HCT116 (cell line): ENCODE measurements at regions not wholly inside any gene's neighbourhood (a gene's known extent, or its start where the extent isn't known, plus 50 kb on each side); places are given as distances from the start of the nearest gene placed in this dataset.

Source experiments
- ATAC-seq: fragments of 200-7000 bp; cut with Tn5 transposase; 2 replicates; pipeline ENCODE4 v1.9.1; 2020; ENCODE audit warnings: mild to moderate bottlenecking, moderate library complexity
- BruUV-seq: library from RNA; stranded (reverse); fragments of 400-500 nt; replicated peaks from 2 replicates; lab custom pipeline; 2021; lab: Mats Ljungman, UMichigan
- CTCF ChIA-PET: fragments of 300-600 bp; sonication (Branson Sonifier 250); formaldehyde crosslinking; loops from one replicate; lab custom pipeline; 2021; ENCODE audit warnings: antibody characterized with exemption; lab: Charles Lee
- POLR2A ChIA-PET: fragments of 300-600, 350-600 bp; sonication (Branson Sonifier 250); formaldehyde crosslinking; loops from one replicate; lab custom pipeline; 2021; ENCODE audit warnings: antibody characterized with exemption; lab: Charles Lee
- RAD21 ChIA-PET, 2 experiments: fragments of 300-600 bp; sonication (Branson Sonifier 250); formaldehyde crosslinking; loops; one replicate each; lab custom pipeline; 2023; ENCODE audit warnings: low total read pairs in 2 of 2; ENCODE audit not compliant: uncharacterized antibody in 2 of 2, unreplicated experiment in 2 of 2, low non-redundant PET in 1 of 2; lab: Charles Lee
- DNase-seq: peaks from one replicate; pipeline ENCODE4 v3.0.0-alpha.2; 2010; ENCODE audit warnings: low read depth, low spot score
- H2AFZ ChIP-seq: fragments of 200-600 bp; shearing (Covaris generic), sonication (generic); 2 replicates; pipeline ENCODE4 v1.6.1; 2017; ENCODE audit warnings: low read depth, mixed run types, mixed read lengths, antibody characterized with exemption, low read length; ENCODE audit not compliant: poor library complexity, severe bottlenecking
- H3K27ac ChIP-seq: 2 replicates; pipeline ENCODE4 v1.5.1; 2012; ENCODE audit warnings: low read depth, low read length
- H3K27me3 ChIP-seq: fragments of 200-600 bp; sonication (generic); 2 replicates; pipeline ENCODE4 v1.6.1; 2016; ENCODE audit warnings: mixed run types, low read length, mixed read lengths; ENCODE audit not compliant: insufficient read depth
- H3K36me3 ChIP-seq, 2 experiments: fragments of 200-500 bp in 1 of 2; fragments of 200-600 bp in 1 of 2; sonication (Bioruptor generic) in 1 of 2; sonication (generic) in 1 of 2; 2 replicates each; pipeline versions ENCODE4 v1.5.1 to v1.6.1; 2014 to 2016; ENCODE audit warnings: low read length in 2 of 2, inconsistent platforms in 1 of 2, mixed read lengths in 1 of 2, mixed run types in 1 of 2; ENCODE audit not compliant: insufficient read depth in 2 of 2, control insufficient read depth in 1 of 2
- H3K4me1 ChIP-seq, 2 experiments: fragments of 200-600 bp in 1 of 2; sonication (generic) in 1 of 2; 2 replicates each; pipeline versions ENCODE4 v1.5.1 to v1.6.1; 2012 to 2017; ENCODE audit warnings: low read length in 2 of 2, inconsistent platforms in 1 of 2, mild to moderate bottlenecking in 1 of 2, mixed read lengths in 1 of 2, mixed run types in 1 of 2, moderate library complexity in 1 of 2; ENCODE audit not compliant: insufficient read depth in 2 of 2, control insufficient read depth in 1 of 2
- H3K4me2 ChIP-seq: fragments of 200-600 bp; sonication (generic); 2 replicates; pipeline ENCODE4 v1.6.1; 2017; ENCODE audit warnings: mixed run types, low read length, mixed read lengths
- H3K4me3 ChIP-seq, 2 experiments: fragments of 200-600 bp in 1 of 2; sonication (generic) in 1 of 2; replicated peaks in 1 of 2; 2 replicates each; pipeline ENCODE4 v1.5.1; 2011 to 2016; ENCODE audit warnings: low read length in 2 of 2, control low read depth in 1 of 2, low read depth in 1 of 2, mild to moderate bottlenecking in 1 of 2, mixed read lengths in 1 of 2, mixed run types in 1 of 2
- H3K79me2 ChIP-seq: fragments of 200-600 bp; sonication (generic); 2 replicates; pipeline ENCODE4 v1.6.1; 2017; ENCODE audit warnings: mild to moderate bottlenecking, mixed run types, low read length, moderate library complexity, mixed read lengths; ENCODE audit not compliant: insufficient read depth
- H3K9ac ChIP-seq: fragments of 200-600 bp; sonication (generic); 2 replicates; pipeline ENCODE4 v1.6.1; 2016; ENCODE audit warnings: low read length, mixed read lengths
- H3K9me2 ChIP-seq: fragments of 200-600 bp; sonication (generic), shearing (Covaris generic); 2 replicates; pipeline ENCODE4 v1.6.1; 2017; ENCODE audit warnings: mixed run types, mild to moderate bottlenecking, moderate library complexity; ENCODE audit not compliant: insufficient read depth
- H3K9me3 ChIP-seq, 2 experiments: fragments of 200-500 bp in 1 of 2; fragments of 200-600 bp in 1 of 2; sonication (Bioruptor generic) in 1 of 2; sonication (generic) in 1 of 2; 2 replicates each; pipeline ENCODE4 v1.6.1; 2014 to 2017; ENCODE audit warnings: low read length in 2 of 2, mixed read lengths in 2 of 2, inconsistent platforms in 1 of 2, low read depth in 1 of 2, mild to moderate bottlenecking in 1 of 2, mixed run types in 1 of 2, moderate library complexity in 1 of 2; ENCODE audit not compliant: control insufficient read depth in 1 of 2, insufficient read depth in 1 of 2
- H4K20me1 ChIP-seq: fragments of 200-600 bp; sonication (generic), shearing (Covaris generic); 2 replicates; pipeline ENCODE4 v1.6.1; 2017; ENCODE audit warnings: mixed run types, mild to moderate bottlenecking, moderate library complexity; ENCODE audit not compliant: insufficient read depth
- POLR2AphosphoS5 ChIP-seq: IDR thresholded peaks from 2 replicates; pipeline ENCODE4 v1.6.1; 2011; ENCODE audit warnings: mild to moderate bottlenecking, low read depth, low read length, moderate library complexity
- SIN3A ChIP-seq: IDR thresholded peaks from 2 replicates; pipeline ENCODE4 v1.6.1; 2012; ENCODE audit warnings: low read depth
- TCF7L2 ChIP-seq: IDR thresholded peaks from 2 replicates; pipeline ENCODE4 v1.7.0; 2011; ENCODE audit warnings: borderline replicate concordance, inconsistent platforms; ENCODE audit not compliant: insufficient read depth, insufficient read length; ENCODE audit errors: extremely low read depth
- intact Hi-C: fragments of 100-400 bp; cut with micrococcal nuclease; formaldehyde crosslinking; loops from 2 replicates; pipeline ENCODE4 v1.10.0; 2022

DNA sequence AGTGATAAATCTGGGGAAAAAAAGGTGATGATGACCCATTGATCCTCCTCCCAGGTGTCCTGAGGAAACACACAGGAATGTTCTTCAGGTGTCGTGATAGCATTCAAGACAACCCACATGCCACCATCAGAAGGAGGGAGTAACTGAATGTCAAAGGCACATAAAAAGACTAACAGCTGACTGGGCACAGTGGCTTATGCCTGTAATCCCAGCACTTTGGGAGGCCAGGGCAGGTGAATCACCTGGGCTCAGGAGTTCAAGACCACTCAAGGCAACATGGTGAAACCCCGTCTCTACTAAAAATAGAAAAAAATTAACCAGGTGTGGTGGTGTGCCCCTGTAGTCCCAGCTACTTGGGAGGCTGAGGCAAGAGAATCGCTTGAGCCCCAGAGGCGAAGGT lies 82.3 kb upstream of the CST7 start:
- no peaks in the 10 kb centered on the region for H3K79me2 ChIP-seq

GRCh38 chr20:24867556-24867955 lies 81.5 kb upstream of the CST7 start:
- Histone ChIP-seq H3K27ac (no peak overlapping the region), H3K27me3 (peaks cover 3% of the 10 kb centered on the region; the same call in 1 of the 2 replicates), H3K4me1 (no peaks in the 10 kb centered on the region), H3K9me2 (no peaks in the 10 kb centered on the region), H2AFZ (no peak overlapping the region), H3K4me2 (no peak overlapping the region), H4K20me1 (no peaks in the 10 kb centered on the region), H3K79me2 (no peaks in the 10 kb centered on the region), H3K9ac (no peak overlapping the region), H3K36me3 (no peaks in the 10 kb centered on the region), H3K4me3 (no peak overlapping the region), H3K9me3 (no peaks in the 10 kb centered on the region)
- ChIA-PET CTCF (no interaction called here), POLR2A (interaction anchor here (0.7 kb wide), 1 partner anchor 467 kb away, joined by 3 read pairs; no protein-coding TSS in a partner anchor), RAD21 (no interaction called here)
- no peak for TF ChIP-seq POLR2AphosphoS5
- intact Hi-C loops = no loop called here
- no TSS peak for BruUV-seq
- DNase-seq (no peak), ATAC-seq (no peak)

More for the DNA sequence above, 82.3 kb upstream of the CST7 start:
- Histone ChIP-seq H2AFZ (no peak overlapping the region), H3K4me2 (no peak overlapping the region), H3K4me1 (no peaks in the 10 kb centered on the region), H3K9me3 (no peaks in the 10 kb centered on the region), H3K27me3 (peaks cover 3% of the 10 kb centered on the region; the same call in 1 of the 2 replicates), H3K27ac (no peak overlapping the region), H3K9ac (no peak overlapping the region)
- ATAC-seq = no peak
- ChIA-PET POLR2A (no interaction called here), RAD21 (no interaction called here)
- no peak for DNase-seq
- intact Hi-C loops = no loop called here
- TF ChIP-seq TCF7L2 = no peak
- TF ChIP-seq SIN3A = no peak
- TF ChIP-seq, all 23 proteins: peak for 0
- BruUV-seq = no TSS peak
- Histone ChIP-seq H4K20me1 (no peaks in the 10 kb centered on the region), H3K4me3 (no peak overlapping the region), H3K9me2 (no peaks in the 10 kb centered on the region), H3K36me3 (no peaks in the 10 kb centered on the region)
- CTCF ChIA-PET = no interaction called here
